Testis (tissue), 2 donors: ENCODE measurements at regions not wholly inside any gene's neighbourhood (a gene's known extent, or its start where the extent isn't known, plus 50 kb on each side); places are given as distances from the start of the nearest gene placed in this dataset.

Source experiments
- DNase-seq: peaks from one replicate; pipeline ENCODE4 v3.0.0-alpha.2; 2019
- H3K27ac ChIP-seq, 2 donors: fragments of 200-600 bp; sonication (generic); one replicate each; pipeline ENCODE4 v1.5.1; 2019
- H3K27me3 ChIP-seq: fragments of 200-600 bp; sonication (generic); one replicate; pipeline ENCODE4 v1.5.1; 2019
- H3K36me3 ChIP-seq: fragments of 200-600 bp; sonication (generic); one replicate; pipeline ENCODE4 v1.5.1; 2017; ENCODE audit warnings: low read depth; ENCODE audit errors: missing control alignments
- H3K4me1 ChIP-seq: fragments of 200-600 bp; sonication (generic); one replicate; pipeline ENCODE4 v1.5.1; 2019
- H3K4me3 ChIP-seq, 2 donors: fragments of 200-600 bp; sonication (generic); one replicate each; pipeline ENCODE4 v1.5.1; 2017 to 2019
- H3K9me3 ChIP-seq: fragments of 200-600 bp; sonication (generic); one replicate; pipeline ENCODE4 v1.5.1; 2017
- CTCF ChIP-seq, 3 experiments: fragments of 450-650 bp in 2 of 3; fragments of 200-600 bp in 1 of 3; sonication (generic) in 1 of 3; IDR thresholded peaks; one replicate each; pipeline ENCODE4 v1.5.1; 2016 to 2019; ENCODE audit warnings: antibody characterized with exemption in 3 of 3, mild to moderate bottlenecking in 2 of 3, moderate library complexity in 1 of 3
- POLR2A ChIP-seq: fragments of 450-650 bp; IDR thresholded peaks from one replicate; pipeline ENCODE4 v1.6.1; 2017; ENCODE audit warnings: antibody characterized with exemption, mild to moderate bottlenecking, moderate library complexity
- WGBS, 2 donors: methylation state at CpG; one replicate each; pipeline ENCODE4 v1.1.5; 2018; 5-methylcytosine and 5-hydroxymethylcytosine counted together
- intact Hi-C: fragments of 100-400 bp; cut with DNase I; formaldehyde crosslinking; loops from one replicate; pipeline ENCODE4 v1.15.1; 2023; ENCODE audit warnings: low total_unique reads

GRCh38 chr7:36010656-36011587 lies 142.1 kb upstream of the EEPD1 start:
- intact Hi-C loops: no loop called here
- no peaks in the 10 kb centered on the region for H3K4me1 ChIP-seq
- no peaks in the 10 kb centered on the region for H3K27me3 ChIP-seq
- no peaks in the 10 kb centered on the region for H3K36me3 ChIP-seq
- no peaks in the 10 kb centered on the region for H3K9me3 ChIP-seq
- H3K27ac ChIP-seq: no peak overlapping the region
- no peak for TF ChIP-seq POLR2A
- no peak for TF ChIP-seq CTCF (IDR thresholded peaks at IDR 0.05)
- no peak for DNase-seq
- WGBS, 2 donors: 84 to 97% methylated on average over 11 of the region's 11 CpGs
- H3K4me3 ChIP-seq: no peak overlapping the region

- no peaks in the 10 kb centered on the region for H3K4me1 ChIP-seq
- no peaks in the 10 kb centered on the region for H3K36me3 ChIP-seq
- no peak for DNase-seq
- H3K9me3 ChIP-seq: no peaks in the 10 kb centered on the region
- intact Hi-C loops: no loop called here
- TF ChIP-seq CTCF (IDR thresholded peaks at IDR 0.05) (no peak), POLR2A (no peak)
- H3K27me3 ChIP-seq: no peaks in the 10 kb centered on the region
- H3K27ac ChIP-seq: no peak overlapping the region
- 65 to 72% methylated on average over 8 of the region's 8 CpGs for WGBS, 2 donors
- no peak overlapping the region for H3K4me3 ChIP-seq
Measured at GRCh38 chr7:36011588-36011965, 141.5 kb upstream of the EEPD1 start.

GRCh38 chr7:36013246-36014014 lies 139.6 kb upstream of the EEPD1 start:
- Histone ChIP-seq H3K27me3 (no peaks in the 10 kb centered on the region), H3K27ac (no peak overlapping the region), H3K4me3 (no peak overlapping the region), H3K36me3 (no peaks in the 10 kb centered on the region), H3K4me1 (no peaks in the 10 kb centered on the region), H3K9me3 (no peaks in the 10 kb centered on the region)
- TF ChIP-seq CTCF (IDR thresholded peaks at IDR 0.05): no peak
- WGBS, 2 donors: 95% methylated on average over 7 of the region's 7 CpGs
- DNase-seq: no peak
- intact Hi-C loops: no loop called here

- Histone ChIP-seq H3K4me1 (no peaks in the 10 kb centered on the region), H3K36me3 (no peaks in the 10 kb centered on the region), H3K27ac (no peak overlapping the region), H3K4me3 (no peak overlapping the region), H3K27me3 (no peaks in the 10 kb centered on the region), H3K9me3 (no peaks in the 10 kb centered on the region)
- no peak for DNase-seq
- TF ChIP-seq CTCF (IDR thresholded peaks at IDR 0.05): no peak
- no peak for TF ChIP-seq POLR2A
- 85 to 88% methylated on average over 4 to 9 of the region's 9 CpGs for WGBS, 2 donors
- intact Hi-C loops: no loop called here
Measured at GRCh38 chr7:36014961-36015360, 138.1 kb upstream of the EEPD1 start.
